Loucy (cell line): ENCODE measurements at regions not wholly inside any gene's neighbourhood (a gene's known extent, or its start where the extent isn't known, plus 50 kb on each side); places are given as distances from the start of the nearest gene placed in this dataset.
"Not testable (repeated sequence)": the region's sequence is repeated elsewhere in the genome, so short reads cannot be mapped to it uniquely, and the experiment has no call there.

Experiments used
- H2AFZ ChIP-seq: fragments of 200-600 bp; sonication (generic); 2 replicates; pipeline ENCODE4 v1.6.0; 2016; ENCODE audit warnings: antibody characterized with exemption, mild to moderate bottlenecking, low read length, moderate library complexity
- H3F3A ChIP-seq: fragments of 200-600 bp; 2 replicates; pipeline ENCODE4 v1.6.0; 2016; ENCODE audit warnings: antibody characterized with exemption, low read depth, mild to moderate bottlenecking
- H3K27me3 ChIP-seq: fragments of 200-600 bp; sonication (generic); 2 replicates; pipeline ENCODE4 v1.6.1; 2014; ENCODE audit warnings: low read length, mild to moderate bottlenecking; ENCODE audit not compliant: insufficient read depth, poor library complexity, severe bottlenecking
- H3K36me3 ChIP-seq: fragments of 200-600 bp; sonication (generic); 2 replicates; pipeline ENCODE4 v1.6.1; 2016; ENCODE audit warnings: low read length; ENCODE audit not compliant: insufficient read depth
- H3K4me1 ChIP-seq: fragments of 200-600 bp; sonication (generic); 2 replicates; pipeline ENCODE4 v1.5.1; 2014; ENCODE audit warnings: low read length, mild to moderate bottlenecking; ENCODE audit not compliant: insufficient read depth, poor library complexity, severe bottlenecking
- H3K4me2 ChIP-seq: fragments of 200-600 bp; sonication (generic); 2 replicates; pipeline ENCODE4 v1.6.0; 2014; ENCODE audit warnings: antibody characterized with exemption, low read length, low read depth, mild to moderate bottlenecking; ENCODE audit not compliant: poor library complexity, severe bottlenecking
- H3K4me3 ChIP-seq: fragments of 200-600 bp; sonication (generic); 2 replicates; pipeline ENCODE4 v1.5.1; 2014; ENCODE audit warnings: low read length, mild to moderate bottlenecking, mixed read lengths; ENCODE audit not compliant: poor library complexity, severe bottlenecking
- H3K79me2 ChIP-seq: fragments of 200-600 bp; sonication (generic); 2 replicates; pipeline ENCODE4 v1.6.1; 2014; ENCODE audit warnings: low read length; ENCODE audit not compliant: insufficient read depth
- H3K9ac ChIP-seq: fragments of 200-600 bp; sonication (generic); 2 replicates; pipeline ENCODE4 v1.6.0; 2014; ENCODE audit warnings: mild to moderate bottlenecking, low read depth, low read length, moderate library complexity; ENCODE audit not compliant: poor library complexity, severe bottlenecking
- H3K9me2 ChIP-seq: fragments of 200-600 bp; sonication (generic); replicated peaks from 2 replicates; pipeline ENCODE4 v1.6.1; 2016; ENCODE audit warnings: low read depth, low read length, mixed read lengths
- H3K9me3 ChIP-seq: fragments of 200-600 bp; sonication (generic); 2 replicates; pipeline ENCODE4 v1.6.1; 2014; ENCODE audit warnings: mild to moderate bottlenecking, antibody characterized with exemption, low read length, low read depth; ENCODE audit not compliant: insufficient read depth
- H4K20me1 ChIP-seq: fragments of 200-600 bp; sonication (generic); 2 replicates; pipeline ENCODE4 v1.6.0; 2014; ENCODE audit warnings: antibody characterized with exemption, low read length, mild to moderate bottlenecking; ENCODE audit not compliant: insufficient read depth, poor library complexity, severe bottlenecking
- EZH2phosphoT487 ChIP-seq: fragments of 200-600 bp; IDR thresholded peaks from 2 replicates; pipeline ENCODE4 v1.6.1; 2018; ENCODE audit warnings: antibody characterized with exemption, mild to moderate bottlenecking, moderate library complexity, borderline replicate concordance
- TF ChIP-seq, protein P1 (sequence below): fragments of 200-600 bp; sonication (generic); conservative IDR thresholded peaks from 2 replicates; pipeline ENCODE4 v1.5.1; 2014; ENCODE audit warnings: mild to moderate bottlenecking, antibody characterized with exemption, low read length

DNA sequence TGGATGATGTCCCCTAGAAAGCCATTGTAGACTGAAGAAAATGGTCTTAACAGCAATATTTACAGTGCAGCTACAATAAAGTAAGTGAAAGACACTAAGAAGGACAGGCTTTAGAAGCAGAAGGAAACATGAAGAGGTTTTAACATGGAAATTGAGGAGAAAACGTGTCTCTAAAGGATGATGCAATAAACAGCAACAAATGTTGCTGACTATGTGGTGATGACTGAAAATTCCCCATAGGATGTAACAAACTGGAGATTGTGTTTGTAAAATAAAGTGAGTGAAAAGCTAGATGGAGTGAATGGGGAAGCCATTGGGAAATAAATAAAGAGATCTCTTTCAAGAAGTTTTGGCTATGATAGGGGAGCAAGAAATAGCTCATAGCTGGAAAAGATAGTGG lies 186.7 kb upstream of the IPO5 start:
- no peak overlapping the region for H2AFZ ChIP-seq
- H3K9me2 ChIP-seq = no peaks in the 10 kb centered on the region
- H3F3A ChIP-seq = no peaks in the 10 kb centered on the region
- H3K79me2 ChIP-seq = no peaks in the 10 kb centered on the region
- no peaks in the 10 kb centered on the region for H3K4me1 ChIP-seq
- H3K36me3 ChIP-seq = no peaks in the 10 kb centered on the region
- H3K27me3 ChIP-seq = no peaks in the 10 kb centered on the region
- H3K9me3 ChIP-seq = no peaks in the 10 kb centered on the region
- H4K20me1 ChIP-seq = no peaks in the 10 kb centered on the region
- TF ChIP-seq, protein P1, sequence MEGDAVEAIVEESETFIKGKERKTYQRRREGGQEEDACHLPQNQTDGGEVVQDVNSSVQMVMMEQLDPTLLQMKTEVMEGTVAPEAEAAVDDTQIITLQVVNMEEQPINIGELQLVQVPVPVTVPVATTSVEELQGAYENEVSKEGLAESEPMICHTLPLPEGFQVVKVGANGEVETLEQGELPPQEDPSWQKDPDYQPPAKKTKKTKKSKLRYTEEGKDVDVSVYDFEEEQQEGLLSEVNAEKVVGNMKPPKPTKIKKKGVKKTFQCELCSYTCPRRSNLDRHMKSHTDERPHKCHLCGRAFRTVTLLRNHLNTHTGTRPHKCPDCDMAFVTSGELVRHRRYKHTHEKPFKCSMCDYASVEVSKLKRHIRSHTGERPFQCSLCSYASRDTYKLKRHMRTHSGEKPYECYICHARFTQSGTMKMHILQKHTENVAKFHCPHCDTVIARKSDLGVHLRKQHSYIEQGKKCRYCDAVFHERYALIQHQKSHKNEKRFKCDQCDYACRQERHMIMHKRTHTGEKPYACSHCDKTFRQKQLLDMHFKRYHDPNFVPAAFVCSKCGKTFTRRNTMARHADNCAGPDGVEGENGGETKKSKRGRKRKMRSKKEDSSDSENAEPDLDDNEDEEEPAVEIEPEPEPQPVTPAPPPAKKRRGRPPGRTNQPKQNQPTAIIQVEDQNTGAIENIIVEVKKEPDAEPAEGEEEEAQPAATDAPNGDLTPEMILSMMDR = no peak
- TF ChIP-seq EZH2phosphoT487 = no peak
- H3K4me3 ChIP-seq = no peak overlapping the region
- H3K4me2 ChIP-seq = no peak overlapping the region
- H3K9ac ChIP-seq = no peak overlapping the region

DNA sequence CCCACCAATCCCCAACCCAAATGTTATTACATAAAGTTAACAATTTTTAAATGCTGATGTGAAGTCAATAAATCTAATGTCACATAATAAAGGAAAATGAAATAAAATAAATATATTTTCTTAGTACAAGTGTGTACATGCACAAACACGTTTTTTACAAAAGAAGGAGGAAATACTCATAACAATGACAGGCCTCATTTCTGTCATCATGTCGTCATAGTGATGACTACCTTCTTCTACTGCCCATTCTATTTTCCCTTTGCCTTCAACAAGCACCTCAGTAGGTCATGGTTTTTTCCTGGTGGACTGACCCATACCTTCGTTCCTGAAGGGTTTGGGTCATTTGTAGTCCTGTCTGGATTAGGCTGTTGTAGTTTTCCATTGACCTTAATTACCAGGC lies 185.3 kb upstream of the IPO5 start:
- Histone ChIP-seq H3K36me3 (no peaks in the 10 kb centered on the region), H3K9me3 (no peaks in the 10 kb centered on the region), H3F3A (no peaks in the 10 kb centered on the region), H3K4me3 (no peak overlapping the region), H3K4me2 (no peak overlapping the region), H2AFZ (no peak overlapping the region), H3K9ac (no peak overlapping the region), H3K4me1 (no peaks in the 10 kb centered on the region), H3K27me3 (no peaks in the 10 kb centered on the region), H3K79me2 (no peaks in the 10 kb centered on the region), H3K9me2 (no peaks in the 10 kb centered on the region), H4K20me1 (no peaks in the 10 kb centered on the region)
- no peak for TF ChIP-seq EZH2phosphoT487
- TF ChIP-seq, protein P1 = no peak

DNA sequence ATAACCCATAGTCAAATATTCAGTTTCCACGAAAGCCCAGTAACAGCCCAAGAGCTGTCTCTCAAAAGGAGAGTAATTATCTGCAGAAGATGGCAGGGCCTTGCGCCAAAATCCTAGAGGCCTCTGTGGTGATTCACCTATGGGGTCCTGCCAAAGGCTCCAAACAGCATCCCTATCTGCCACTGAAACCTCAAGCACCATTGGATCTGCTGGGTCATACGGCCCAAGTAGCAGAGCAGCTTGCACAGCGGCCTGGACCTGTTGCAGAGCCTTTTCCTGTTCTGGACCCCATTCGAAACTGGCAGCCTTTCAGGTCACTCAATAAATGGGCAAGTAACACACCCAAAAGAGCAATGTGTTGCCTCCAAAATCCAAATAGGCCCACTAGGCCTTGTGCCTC lies 183.2 kb upstream of the IPO5 start:
- not testable (repeated sequence) for H2AFZ ChIP-seq

DNA sequence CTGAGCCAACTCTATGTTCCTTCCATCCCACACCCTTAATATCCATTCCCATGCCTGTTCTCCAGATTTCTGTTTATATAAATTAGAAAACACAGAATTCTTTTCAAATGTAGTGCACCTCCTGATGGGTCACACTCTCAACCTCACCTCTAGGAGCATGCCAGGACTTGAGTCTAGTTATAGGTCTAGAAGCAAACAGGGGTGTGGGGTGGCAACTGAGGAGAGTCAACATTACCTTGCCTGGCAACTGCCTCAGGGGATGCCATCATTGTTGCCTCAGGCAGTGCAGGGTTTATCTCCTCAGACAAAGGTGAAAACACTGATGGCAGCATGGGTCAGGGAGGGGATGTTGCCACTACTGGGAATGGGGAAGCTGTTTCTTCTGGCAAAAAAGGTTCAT lies 181.0 kb upstream of the IPO5 start:
- H3K79me2 ChIP-seq, H3K36me3 ChIP-seq, H4K20me1 ChIP-seq, H3K4me1 ChIP-seq, H3K4me2 ChIP-seq, H3K27me3 ChIP-seq, H3K9me3 ChIP-seq, H3K9me2 ChIP-seq, H2AFZ ChIP-seq, H3K4me3 ChIP-seq, H3K9ac ChIP-seq, H3F3A ChIP-seq: not testable (repeated sequence)

More for the DNA sequence above, 183.2 kb upstream of the IPO5 start:
- not testable (repeated sequence) for H3K27me3 ChIP-seq, H3K4me1 ChIP-seq, H3K9me2 ChIP-seq, H3K9me3 ChIP-seq, H3K36me3 ChIP-seq, H3K4me3 ChIP-seq, H3K79me2 ChIP-seq, H3K4me2 ChIP-seq, H3K9ac ChIP-seq, H4K20me1 ChIP-seq, H3F3A ChIP-seq

DNA sequence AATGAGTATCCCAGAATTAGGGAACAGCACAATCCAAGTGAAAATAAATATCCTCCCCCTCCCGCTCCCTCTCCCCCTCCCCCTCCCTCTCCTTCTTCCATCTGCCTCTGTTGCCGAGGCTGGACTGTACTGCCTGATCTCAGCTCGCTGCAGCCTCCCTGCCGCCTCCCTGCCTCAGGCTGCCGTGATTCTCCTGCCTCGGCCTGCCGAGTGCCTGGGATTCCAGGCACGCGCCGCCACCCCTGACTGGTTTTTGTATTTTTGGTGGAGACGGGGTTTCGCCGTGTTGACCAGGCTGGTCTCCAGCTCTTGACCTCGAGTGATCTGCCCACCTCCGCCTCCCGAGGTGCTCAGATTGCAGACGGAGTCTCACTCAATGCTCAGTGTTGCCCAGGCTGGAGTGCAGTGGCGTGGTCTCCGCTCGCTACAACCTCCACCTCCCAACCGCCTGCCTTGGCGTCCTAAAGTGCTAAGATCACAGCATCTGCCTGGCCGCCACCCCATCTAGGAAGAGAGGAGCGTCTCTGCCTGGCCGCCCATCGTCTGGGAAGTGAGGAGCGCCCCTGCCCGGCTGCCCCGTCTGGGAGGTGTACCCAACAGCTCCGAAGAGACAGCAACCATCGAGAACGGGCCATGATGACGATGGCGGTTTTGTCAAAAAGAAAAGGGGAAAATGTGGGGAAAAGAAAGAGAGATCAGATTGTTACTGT lies 178.9 kb upstream of the IPO5 start:
- H3K4me1 ChIP-seq, H2AFZ ChIP-seq, H3K9ac ChIP-seq, H3K79me2 ChIP-seq, H3K9me3 ChIP-seq, H3K27me3 ChIP-seq, H4K20me1 ChIP-seq, H3K4me3 ChIP-seq, H3F3A ChIP-seq, H3K36me3 ChIP-seq, H3K9me2 ChIP-seq, H3K4me2 ChIP-seq: not testable (repeated sequence)
